Stimulated activated CD4-positive, alpha-beta T cell treated with anti-CD3 and anti-CD28 coated beads, TNF-alpha, amount 100 ng/mL, for 24 hours (primary cell): ENCODE measurements at regions not wholly inside any gene's neighbourhood (a gene's known extent, or its start where the extent isn't known, plus 50 kb on each side); places are given as distances from the start of the nearest gene placed in this dataset.
"Not testable (repeated sequence)": the region's sequence is repeated elsewhere in the genome, so short reads cannot be mapped to it uniquely, and the experiment has no call there.

ENCODE experiments used
- DNase-seq, 3 experiments: peaks; one replicate each; pipeline ENCODE4 v3.0.0-alpha.2; 2020; ENCODE audit warnings: low read depth in 3 of 3

- DNase-seq: no peak
These were observed 130.8 kb downstream of the DNAJB6 start for GRCh38 chr7:157467496-157468212.

GRCh38 chr7:157468221-157469111 is 131.7 kb downstream of the DNAJB6 start:
- DNase-seq: no peak

GRCh38 chr7:157469181-157470016 is 132.6 kb downstream of the DNAJB6 start:
- DNase-seq: no peak

DNA sequence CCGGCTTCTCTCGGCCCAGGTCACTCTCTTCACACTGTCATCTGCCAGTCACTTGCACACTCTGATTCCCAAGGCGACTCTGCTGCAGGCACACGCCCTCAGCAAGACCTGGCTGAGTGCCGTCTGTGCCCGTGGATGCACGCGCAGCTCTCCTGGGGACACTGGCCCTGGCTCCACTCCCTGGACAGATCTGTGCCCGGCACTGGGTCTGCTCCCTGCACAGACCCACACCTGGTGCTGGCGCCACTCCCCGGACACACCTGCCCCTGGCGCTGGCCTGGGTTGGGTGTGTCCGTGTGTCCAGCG is 133.2 kb downstream of the DNAJB6 start:
- DNase-seq: no peak

DNA sequence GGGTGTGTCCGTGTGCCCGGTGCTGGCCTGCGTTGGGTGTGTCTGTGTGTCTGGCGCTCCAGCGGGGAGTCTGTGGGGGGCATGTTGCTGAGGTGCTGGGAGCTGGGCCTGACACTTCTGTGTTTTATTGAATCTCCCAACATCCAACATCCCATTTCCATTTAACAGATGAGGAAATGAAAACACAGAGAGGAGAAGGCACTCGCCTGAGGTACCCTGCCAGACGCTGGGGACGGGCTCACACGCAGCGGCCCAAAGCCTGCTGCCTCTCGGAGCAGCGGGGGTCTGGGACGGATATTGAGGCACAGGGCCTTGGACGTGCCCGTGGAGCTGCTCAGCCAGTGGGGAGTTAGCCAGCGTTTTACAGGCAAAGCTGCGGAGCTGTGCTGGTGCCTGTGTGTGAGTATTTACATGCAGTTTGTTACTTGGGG is 133.9 kb downstream of the DNAJB6 start:
- DNase-seq: no peak

GRCh38 chr7:157471259-157472125 is 134.7 kb downstream of the DNAJB6 start:
- DNase-seq: no peak

DNA sequence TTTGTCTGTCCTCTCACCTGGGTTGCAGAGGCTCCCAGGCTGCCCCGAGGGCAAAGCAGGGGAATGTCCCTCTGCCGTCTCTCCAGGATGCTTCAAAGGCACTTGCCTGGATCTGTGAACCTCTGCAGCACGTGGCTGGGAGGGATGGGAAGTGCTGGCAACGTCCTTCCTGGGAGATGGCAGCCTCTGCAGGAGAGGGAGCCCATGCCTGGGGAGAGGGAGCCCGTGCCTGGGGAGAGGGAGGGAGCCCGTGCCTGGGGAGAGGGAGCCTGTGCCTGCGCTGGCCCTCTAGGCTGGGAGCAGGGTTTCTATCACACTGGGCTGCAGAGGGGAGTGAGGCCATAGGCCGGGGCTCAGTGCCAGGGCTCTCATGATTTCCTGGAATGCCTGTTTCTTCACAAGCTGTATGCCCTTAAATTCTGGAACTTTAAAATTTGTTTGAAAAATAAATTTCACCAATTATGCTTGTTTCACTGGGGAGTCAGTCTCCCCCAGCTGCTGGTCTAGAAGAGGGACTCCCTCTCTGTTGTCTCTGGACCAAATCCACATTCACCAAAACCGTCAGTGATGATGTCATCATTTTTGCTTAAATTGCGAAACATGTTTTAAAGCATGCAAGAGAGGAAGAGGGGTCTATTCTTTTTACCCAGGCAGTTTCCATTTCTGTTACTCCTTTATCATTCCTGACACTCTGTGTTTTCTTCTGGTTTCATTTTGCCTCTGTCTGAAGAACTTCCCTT is 135.7 kb downstream of the DNAJB6 start:
- no peak for DNase-seq

GRCh38 chr7:157473051-157473569 is 136.3 kb downstream of the DNAJB6 start:
- no peak for DNase-seq

DNA sequence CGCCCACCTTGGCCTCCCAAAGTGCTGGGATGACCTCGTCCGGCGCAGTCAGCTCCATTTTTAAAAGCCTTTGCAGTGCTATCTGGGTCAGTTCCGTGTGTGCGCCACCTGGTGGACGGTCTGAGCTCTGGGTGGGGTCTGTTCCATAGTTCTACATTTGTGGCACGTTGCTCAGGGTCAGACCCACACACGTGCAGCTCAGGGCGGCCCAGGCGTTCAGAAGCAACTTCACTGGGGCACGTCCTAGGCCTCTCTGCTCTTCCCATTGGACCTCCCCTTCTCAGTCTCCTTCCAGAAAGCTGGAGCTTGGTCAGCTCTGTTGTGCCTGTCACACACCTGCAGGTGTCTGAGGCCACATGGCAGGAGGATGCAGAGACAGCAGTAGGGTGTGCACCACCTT is 137.9 kb downstream of the DNAJB6 start:
- DNase-seq: no peak

- no peak for DNase-seq
These were observed 138.3 kb downstream of the DNAJB6 start for GRCh38 chr7:157475095-157475494.

- DNase-seq: no peak
These were observed 138.8 kb downstream of the DNAJB6 start for GRCh38 chr7:157475601-157476000.

GRCh38 chr7:157476201-157476600 is 139.4 kb downstream of the DNAJB6 start:
- DNase-seq: no peak

- no peak for DNase-seq
These were observed 140.1 kb downstream of the DNAJB6 start for GRCh38 chr7:157476654-157477549.

- peak in 1 of 3 experiments; percentile 24 for DNase-seq
These were observed 140.9 kb downstream of the DNAJB6 start for GRCh38 chr7:157477550-157478212.

GRCh38 chr7:157478611-157479010 is 141.8 kb downstream of the DNAJB6 start:
- not testable (repeated sequence) for DNase-seq

GRCh38 chr7:157479326-157479725 is 142.5 kb downstream of the DNAJB6 start:
- no peak for DNase-seq

- DNase-seq: no peak
These were observed 143.7 kb downstream of the DNAJB6 start for GRCh38 chr7:157480371-157481050.

DNA sequence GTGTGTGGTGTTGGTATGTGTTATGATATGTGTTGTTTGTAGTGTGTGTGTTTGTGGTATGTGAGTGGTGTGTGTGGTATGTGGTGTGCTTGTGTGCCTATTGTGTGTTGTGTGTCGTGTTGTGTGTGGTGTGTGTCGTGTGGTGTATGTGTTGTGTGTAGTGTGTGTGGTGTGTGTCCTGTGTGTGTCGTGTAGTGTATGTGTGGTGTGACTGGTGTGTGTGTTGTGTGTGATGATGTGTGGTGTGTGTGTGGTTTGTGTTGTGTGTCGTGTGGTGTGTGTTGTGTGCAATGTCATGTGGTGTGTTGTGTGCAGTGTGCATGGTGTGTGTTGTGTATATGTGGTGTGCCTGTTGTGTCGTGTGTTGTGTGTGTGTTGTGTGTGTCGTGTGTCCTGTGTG is 144.6 kb downstream of the DNAJB6 start:
- DNase-seq: no peak
